HG03139 (cell line): ENCODE measurements at regions not wholly inside any gene's neighbourhood (a gene's known extent, or its start where the extent isn't known, plus 50 kb on each side); places are given as distances from the start of the nearest gene placed in this dataset.
"Not testable (repeated sequence)": the region's sequence is repeated elsewhere in the genome, so short reads cannot be mapped to it uniquely, and the experiment has no call there.

Source experiments
- ATAC-seq: cut with Tn5 transposase; IDR thresholded peaks from one replicate; pipeline ENCODE4 v1.9.1; 2021; ENCODE audit not compliant: unreplicated experiment

DNA sequence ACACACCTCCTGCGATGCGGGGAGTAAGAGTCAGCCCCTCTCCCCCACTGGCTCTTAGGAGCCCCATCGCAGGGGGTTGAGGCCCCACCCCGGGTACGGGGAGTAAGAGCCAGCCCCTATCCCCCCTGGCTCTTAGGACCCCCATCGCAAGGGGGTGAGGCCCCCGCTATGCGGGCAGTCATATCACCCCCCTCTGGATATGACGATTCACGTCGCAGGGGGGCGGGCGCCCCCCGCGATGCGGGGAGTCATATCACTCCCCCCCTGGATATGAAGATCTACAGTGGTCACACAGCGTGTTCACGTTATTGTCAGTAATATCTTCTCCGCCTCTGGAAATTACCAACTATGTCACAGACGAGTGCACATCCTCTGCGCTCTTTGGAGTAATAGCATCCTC lies 61.1 kb downstream of the DEFB131A start:
- not testable (repeated sequence) for ATAC-seq

DNA sequence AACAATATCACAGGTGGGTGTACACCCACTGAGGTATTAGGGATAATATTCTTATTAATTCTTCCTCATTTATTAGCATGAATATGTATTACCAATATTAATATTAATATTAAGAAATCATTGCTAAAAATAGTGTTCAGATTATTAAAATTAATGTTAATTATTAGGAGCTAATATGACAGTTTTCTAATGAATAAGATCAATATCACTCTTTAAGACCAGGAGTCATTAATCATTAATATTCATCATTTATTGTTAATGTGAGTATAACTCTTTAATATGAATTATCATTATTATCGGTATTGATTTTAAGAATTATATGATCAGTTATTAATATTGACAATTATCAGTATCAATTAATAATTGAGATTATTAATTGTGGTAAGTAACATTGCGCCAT lies 62.5 kb downstream of the DEFB131A start:
- ATAC-seq: not testable (repeated sequence)

DNA sequence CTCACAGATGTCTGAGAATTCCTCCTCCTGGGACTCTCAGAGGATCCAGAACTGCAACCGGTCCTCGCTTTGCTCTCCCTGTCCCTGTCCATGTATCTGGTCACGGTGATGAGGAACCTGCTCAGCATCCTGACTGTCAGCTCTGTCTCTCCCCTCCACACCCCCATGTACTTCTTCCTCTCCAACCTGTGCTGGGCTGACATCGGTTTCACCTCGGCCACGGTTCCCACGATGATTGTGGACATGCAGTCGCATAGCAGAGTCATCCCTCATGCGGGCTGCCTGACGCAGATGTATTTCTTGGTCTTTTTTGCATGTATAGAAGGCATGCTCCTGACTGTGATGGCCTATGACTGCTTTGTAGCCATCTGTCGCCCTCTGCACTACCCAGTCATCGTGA lies 68.7 kb downstream of the DEFB131A start:
- ATAC-seq: not testable (repeated sequence)

DNA sequence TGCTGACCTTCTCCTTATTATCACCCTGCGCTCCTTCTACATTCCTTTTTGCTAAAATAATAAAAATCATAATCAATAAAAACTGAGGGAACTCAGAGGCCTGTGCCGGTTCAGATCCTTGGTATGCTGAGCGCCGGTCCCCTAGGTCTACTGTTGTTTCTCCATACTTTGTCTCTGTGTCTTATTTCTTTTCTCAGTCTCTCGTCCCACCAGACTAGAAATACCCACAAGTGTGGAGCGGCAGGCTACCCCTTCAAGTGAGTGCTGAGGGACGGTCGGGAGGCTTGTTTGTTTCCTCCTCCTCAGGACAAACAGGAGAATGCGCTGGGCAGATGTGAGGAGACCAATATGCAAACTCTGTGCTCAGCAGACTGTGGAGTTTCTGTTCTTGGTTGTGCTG lies 75.4 kb downstream of the DEFB131A start:
- ATAC-seq: not testable (repeated sequence)

DNA sequence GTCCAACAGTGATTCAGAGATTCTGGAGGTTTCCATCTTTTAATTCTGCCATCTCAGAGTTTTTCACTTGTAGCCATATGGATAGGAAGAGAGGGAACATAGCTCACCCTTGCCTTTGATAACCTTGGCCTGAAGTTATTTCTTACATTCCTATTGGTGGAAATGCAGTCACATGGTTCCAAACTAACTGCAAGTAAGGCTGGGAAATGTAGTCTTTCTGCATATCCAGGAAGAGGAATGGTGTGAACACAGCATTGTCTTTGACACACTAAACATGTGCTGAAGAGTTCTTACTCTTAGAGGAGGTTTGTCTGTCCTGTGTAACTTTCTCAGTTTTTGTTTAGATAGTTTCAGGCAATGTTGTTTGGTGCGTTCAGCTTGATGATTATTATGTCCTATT lies 78.7 kb downstream of the DEFB131A start:
- ATAC-seq: not testable (repeated sequence)

DNA sequence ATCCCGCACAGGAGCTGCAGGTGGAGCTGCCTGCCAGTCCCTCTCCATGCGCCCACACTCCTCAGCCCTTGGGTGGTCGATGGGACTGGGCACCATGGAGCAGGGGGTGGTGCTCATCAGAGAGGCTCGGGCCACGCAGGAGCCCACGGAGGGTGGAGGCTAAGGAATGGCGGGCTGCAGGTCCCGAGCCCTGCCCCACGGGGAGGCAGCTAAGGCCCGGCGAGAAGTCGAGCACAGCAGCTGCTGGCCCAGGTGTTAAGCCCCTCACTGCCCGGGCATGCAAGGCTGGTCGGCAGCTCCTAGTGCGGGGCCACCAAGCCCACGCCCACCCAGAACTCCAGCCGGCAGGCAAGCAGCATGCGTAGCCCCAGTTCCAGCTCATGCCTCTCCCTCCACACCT lies 80.2 kb downstream of the DEFB131A start:
- ATAC-seq: not testable (repeated sequence)

DNA sequence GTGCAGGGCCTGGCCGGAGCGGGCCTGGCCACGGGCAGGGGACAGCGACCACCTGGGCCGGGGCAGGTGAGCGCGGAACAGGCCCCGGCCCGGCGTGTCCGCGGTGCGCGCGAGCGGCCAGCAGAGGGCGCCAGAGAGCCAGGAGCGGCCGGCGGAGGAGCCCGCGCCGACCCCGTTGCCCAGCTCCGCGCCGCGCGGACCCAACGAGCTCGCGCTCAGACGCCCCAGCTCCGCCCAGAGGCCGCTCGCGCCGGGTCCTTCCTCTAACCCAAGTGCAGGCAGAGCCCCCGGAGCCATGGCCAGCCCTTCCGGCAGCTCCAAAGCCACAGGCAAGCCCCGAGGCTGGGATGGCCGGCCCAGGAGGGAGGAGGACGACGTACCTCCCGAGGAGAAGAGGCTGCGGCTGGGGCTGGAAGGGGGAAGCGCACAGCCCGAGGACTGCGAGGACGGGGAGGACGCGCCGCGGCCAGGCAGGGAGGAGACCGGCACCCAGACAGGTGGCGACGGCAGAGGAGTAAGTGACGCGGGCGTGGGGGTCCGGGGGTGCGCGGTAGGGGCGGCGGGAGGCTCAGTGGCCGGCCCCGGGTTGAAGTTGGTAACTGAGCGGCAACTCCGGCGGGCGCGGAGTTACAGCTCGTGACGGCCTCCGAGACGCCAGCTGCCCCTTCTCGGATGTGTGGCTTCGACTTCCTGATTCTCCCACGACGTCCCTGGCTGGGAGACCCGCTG lies 88.1 kb downstream of the DEFB131A start:
- ATAC-seq: not testable (repeated sequence)

DNA sequence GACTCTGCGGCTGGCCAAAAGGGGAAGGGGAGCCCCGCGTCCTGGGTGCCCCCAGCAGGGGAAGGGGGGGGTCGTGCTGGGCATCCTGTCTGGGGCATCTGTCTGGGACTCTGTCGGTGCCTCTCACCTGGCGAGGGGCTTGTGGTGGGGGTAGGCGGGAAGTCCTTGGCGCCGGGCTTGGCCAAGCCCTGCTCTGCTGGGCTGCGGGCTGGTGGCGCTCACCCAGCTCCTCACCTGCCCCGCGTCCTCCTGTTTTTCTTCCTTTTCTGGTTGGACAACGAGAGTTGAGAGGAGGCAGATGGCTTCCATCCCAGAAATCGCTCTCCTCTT lies 88.6 kb downstream of the DEFB131A start:
- not testable (repeated sequence) for ATAC-seq

DNA sequence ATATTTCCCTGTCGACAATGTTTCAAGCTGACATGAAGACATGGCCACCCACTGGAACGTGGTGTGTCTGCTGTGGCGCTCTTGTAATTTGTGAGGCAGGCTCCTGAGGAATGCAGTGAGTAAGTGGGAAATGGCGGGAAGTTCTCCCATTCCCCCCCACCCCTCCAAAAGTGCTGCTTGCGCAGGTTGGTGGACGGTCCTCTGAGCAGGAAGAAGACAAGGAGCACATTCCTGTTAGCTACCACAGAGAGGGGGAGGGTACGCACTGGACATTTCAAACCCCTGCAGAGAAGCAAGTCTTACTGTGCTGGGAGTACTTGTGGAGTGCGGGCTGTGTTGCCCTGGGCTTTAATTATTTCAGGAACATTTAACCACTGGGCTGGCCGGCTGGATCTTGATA lies 92.9 kb downstream of the DEFB131A start:
- not testable (repeated sequence) for ATAC-seq

DNA sequence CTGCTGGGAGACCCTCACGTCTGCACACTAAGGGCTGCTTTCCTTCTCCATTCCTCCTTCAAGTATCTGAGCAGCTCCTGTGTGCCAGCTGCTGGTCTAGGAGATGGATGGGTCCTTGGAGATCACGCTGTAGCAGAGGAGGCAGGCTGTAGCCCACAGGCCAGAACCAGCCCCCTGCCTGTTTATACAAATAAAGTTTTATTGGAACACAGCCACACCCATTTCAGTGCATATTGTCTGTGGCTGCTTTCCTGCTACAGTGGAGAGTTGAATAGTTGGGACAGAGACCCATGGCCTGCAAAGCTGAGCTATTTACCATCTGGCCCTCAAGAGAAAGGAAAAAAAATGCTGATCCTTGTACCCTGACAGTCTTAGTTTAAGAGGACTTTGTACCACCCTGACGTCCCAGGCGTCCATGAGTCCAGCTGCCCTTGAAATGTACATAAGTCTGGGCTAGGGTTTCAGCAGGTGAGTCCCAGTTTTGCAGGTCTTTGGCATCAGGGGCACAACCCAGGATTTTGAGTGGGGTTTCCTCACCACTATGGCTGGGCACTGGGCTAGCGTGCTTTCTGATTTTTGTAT lies 95.8 kb downstream of the DEFB131A start:
- ATAC-seq: not testable (repeated sequence)

DNA sequence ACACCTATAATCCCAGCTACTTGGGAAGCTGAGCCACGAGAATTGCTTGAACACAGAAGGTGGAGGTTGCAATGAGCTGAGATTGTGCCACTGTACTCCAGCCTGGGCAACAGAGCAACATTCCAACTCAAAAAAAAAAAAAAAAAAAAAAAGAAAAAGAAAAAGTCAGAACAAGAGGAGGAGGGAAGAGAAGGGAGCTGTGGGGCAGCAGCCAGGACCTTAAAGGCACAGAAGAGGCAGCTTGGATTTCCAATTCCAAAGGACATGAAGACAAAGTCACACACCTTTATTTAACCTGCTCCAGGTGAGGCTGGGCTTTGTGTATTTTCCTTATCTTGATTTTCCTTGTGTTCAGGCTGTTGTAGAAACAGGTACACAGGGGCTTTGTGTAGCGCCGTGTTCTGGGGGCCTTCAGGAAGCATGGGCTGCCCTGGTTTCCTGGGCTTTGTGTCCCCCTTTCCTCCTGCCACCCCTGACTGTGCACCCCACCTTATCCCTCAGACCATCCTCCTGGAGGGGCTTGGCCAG lies 97.2 kb downstream of the DEFB131A start:
- ATAC-seq: not testable (repeated sequence)

DNA sequence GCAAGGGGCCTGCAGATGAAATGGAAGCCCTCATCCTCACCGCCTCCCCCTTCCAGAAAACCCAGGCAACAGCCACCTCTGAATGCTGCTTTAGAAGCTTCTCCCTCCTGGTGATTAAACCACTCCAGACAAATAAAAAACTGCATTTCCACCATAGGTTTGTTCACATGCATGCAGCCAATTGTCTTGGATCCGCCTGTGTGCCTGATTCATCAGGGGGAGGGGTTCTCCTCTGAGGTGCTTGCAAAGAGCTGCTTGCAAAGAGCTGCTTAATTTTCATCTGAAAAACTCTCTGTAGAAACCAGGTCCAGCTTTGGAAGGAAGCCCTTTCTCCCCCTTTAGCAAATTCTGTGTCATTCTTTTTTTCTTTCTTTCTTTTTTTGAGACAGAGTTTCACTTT lies 100.6 kb downstream of the DEFB131A start:
- ATAC-seq: not testable (repeated sequence)

DNA sequence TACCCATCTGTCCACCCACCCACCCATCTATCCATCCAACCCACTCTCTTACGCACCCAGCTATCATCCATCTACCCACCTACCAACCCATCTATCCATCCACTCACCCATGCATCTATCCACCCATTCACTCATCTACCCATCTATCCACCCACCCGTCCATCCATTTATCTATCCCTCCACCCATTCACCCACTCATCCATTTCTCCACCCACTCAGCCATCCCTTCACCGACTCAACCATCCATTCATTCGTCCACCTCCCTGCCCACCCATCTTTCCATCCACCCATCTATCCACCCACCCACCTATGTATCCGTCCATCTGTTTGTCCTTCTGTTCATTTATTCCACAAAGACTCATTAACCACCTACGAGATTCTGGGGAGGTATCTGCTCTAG lies 103.3 kb downstream of the DEFB131A start:
- ATAC-seq: not testable (repeated sequence)

DNA sequence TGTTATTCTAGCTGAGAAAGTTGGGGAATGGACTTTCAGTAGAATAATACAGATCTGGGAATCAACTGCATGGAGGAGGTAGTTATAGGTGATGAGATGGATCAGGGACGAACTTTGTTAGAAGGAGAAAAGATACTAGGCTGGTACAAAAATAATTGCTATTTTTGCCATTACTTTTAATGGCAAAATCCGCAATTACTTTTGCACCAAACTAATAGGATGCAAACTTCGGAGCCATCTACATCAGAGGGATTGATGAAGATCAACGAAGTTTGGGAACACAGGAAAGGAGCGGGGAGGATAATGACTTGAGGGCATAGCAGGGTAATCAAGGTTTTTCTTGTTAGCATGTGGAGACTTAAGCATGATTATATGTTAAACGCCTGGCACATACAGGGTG lies 111.9 kb downstream of the DEFB131A start:
- not testable (repeated sequence) for ATAC-seq

DNA sequence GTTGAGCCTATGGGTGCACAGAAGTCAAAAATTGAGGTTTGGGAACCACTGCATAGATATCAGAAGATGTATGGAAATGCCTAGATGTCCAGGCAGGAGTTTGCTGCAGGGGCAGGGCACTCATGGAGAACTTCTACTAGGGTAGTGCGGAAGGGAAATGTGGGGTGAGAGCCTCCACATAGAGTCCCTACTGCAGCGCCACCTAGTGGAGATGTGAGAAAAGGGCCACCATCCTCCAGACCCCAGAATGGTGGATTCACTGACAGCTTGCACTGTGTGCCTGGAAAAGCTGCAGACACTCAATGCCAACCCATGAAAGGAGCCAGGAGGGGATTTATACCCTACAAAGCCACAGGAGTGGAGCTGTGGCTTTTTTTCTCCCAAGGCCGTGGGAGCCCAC lies 133.7 kb downstream of the DEFB131A start:
- not testable (repeated sequence) for ATAC-seq

DNA sequence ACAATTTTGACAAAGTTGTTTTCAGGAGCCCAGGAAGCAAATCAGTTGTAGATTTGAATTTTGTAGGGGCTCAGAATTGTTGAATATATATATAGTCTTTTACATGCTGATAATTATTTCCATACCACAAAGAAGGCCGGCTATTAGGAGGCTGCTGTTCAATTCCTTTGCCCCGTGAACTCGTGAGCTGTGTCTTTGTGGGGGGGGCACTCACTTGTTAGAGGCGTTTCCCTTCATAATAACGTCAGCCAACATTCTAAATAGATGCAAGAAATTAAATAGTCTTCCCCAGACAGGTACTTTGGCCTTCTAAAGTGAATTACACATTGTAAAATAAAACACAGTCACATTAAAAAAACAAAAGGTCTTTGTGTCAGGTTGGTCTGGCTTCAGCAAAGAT lies 138.7 kb downstream of the DEFB131A start:
- ATAC-seq: not testable (repeated sequence)

DNA sequence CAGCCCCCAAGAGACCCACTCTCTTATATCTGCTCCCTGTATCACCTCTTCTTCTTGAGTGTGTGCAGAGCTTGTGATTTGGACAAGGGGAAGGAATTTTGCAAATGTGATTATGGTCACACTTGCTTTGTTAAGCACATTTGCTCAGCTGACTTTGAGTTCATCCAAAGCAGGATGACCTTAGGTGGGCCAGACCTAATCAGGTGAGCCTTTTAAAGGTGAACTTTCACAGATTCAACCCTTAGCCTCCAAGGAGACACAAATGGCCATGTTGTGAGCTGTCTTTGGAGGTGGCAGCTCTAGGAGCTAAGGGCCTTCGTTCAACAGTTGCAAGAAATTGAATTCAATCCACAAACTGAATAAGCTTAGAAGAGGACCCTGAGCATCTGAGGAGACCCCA lies 147.8 kb downstream of the DEFB131A start:
- ATAC-seq: no peak

DNA sequence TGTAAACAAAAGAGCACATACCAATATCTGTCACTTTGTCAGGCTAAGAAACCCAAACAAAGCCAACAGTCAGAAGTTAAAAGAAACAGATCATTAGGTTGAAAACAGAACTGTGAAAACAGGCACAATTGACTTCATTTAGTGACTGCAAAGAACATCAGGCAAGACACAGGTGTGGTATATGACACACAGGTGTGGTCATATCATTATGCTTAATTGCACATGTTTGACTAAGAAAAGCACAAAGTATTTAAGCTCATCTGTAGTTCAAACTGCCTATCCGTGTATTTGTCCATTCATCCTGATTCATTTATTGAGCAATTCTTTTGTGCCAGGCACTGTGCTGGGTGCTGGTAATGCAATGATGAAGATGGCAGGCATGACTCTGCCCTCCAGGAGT lies 150.7 kb downstream of the DEFB131A start:
- no peak for ATAC-seq

DNA sequence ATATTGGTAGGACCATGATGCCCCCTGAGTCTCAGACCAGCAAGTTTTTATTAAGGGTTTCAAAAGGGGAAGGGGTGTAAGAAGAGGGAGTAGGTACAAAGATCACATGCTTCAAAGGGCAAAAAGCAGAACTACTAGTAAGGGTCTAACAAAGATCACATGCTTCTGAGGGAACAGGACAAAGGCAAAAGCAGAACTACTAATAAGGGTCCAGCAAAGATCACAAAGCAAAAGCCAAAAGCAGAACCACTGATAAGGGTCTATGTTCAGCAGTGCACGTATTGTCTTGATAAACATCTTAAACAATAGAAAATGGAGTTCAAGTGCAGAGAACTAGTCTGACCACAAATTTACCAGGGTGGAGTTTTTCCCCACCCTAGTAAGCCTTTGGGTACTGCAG lies 151.3 kb downstream of the DEFB131A start:
- ATAC-seq: not testable (repeated sequence)

DNA sequence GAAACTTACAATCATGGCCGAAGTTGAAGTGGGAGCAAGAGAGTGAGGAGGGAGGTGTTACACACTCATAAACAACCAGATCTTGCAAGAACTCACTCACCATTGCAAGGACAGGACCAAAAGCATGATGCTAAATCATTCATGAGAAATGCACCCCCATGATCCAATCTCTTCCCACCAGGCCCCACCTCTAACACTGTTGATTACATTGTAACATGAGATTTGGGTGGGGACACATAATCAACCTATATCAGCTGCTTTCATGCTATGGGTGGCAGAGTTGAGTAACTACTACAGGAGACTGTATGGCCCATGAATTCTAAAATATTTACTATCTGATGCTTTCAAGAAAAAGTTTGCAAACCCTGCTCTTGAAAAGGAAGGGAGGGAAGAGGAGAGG lies 155.1 kb downstream of the DEFB131A start:
- no peak for ATAC-seq

DNA sequence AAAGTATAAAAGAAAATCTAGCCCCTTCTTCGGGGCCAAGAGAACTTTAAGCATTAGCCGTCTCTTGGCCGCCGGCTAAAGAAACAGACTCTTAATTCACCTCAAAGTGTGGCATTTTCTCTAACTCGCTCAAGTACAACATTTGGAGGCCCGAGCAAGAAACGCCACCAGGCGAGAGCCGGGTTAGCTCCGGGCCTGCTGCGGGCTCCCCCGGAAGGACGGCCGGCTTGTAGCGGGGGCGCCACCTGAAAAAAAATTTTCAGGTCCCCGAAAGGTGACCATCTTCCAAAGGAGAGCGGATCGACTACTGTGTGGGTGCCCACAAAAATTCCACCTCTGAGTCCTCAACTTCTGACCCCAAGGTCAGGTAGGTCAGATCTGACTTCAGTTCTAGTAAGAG lies 156.0 kb downstream of the DEFB131A start:
- ATAC-seq: no peak

DNA sequence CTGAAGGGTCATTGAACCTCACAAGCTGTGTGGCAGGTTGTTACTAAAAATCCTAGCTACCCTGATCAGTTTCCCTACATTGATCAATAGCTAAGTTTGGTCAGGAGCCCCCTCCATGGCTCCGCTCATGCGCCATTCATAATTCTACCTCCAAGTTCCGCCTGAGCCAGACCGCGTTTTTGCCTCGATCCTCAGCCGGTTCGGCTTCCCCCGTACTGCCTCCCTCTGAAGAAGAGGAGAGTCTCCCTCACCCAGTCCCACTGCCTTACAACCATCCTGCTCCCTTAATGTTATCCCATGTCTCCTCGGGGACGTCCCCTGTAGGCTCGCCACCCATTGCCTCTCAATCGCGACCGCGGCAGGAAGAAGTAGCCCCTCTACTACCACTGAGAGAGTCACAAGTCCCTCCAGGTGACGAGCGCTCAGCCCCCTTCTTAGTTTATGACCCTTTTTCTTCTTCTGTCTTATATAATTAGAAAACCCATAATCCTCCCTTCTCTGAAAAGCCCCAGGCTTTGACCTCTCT lies 158.2 kb downstream of the DEFB131A start:
- no peak for ATAC-seq
